Nephron progenitor cell (in vitro differentiated cells): ENCODE measurements at regions not wholly inside any gene's neighbourhood (a gene's known extent, or its start where the extent isn't known, plus 50 kb on each side); places are given as distances from the start of the nearest gene placed in this dataset.

Experiments
- DNase-seq: peaks from one replicate; pipeline ENCODE4 v3.0.0; 2021
- H3K27ac Mint-ChIP-seq: 2 replicates; pipeline ENCODE4 v1.8.0; 2021; ENCODE audit warnings: mild to moderate bottlenecking, moderate library complexity, mixed read lengths
- H3K27me3 Mint-ChIP-seq: 2 replicates; pipeline ENCODE4 v1.8.0; 2021; ENCODE audit warnings: mild to moderate bottlenecking, low read depth, mixed read lengths; ENCODE audit not compliant: poor library complexity
- H3K36me3 Mint-ChIP-seq: 2 replicates; pipeline ENCODE4 v1.8.0; 2021; ENCODE audit warnings: low read depth, mixed read lengths
- H3K4me1 Mint-ChIP-seq: 2 replicates; pipeline ENCODE4 v1.8.0; 2021; ENCODE audit warnings: mixed read lengths
- H3K4me3 Mint-ChIP-seq: 2 replicates; pipeline ENCODE4 v1.8.0; 2021; ENCODE audit warnings: mild to moderate bottlenecking, moderate library complexity, mixed read lengths
- H3K9me3 Mint-ChIP-seq: 2 replicates; pipeline ENCODE4 v1.8.0; 2021; ENCODE audit warnings: mild to moderate bottlenecking, moderate library complexity, mixed read lengths
- CTCF ChIP-seq: fragments of 200-600 bp; sonication (generic); IDR thresholded peaks from 2 replicates; pipeline ENCODE4 v1.5.0; 2021; ENCODE audit warnings: antibody characterized with exemption

- Mint-ChIP-seq H3K36me3 (no peaks in the 10 kb centered on the region), H3K27me3 (no peaks in the 10 kb centered on the region), H3K27ac (peak overlapping the region; percentile 40), H3K9me3 (no peaks in the 10 kb centered on the region), H3K4me1 (peaks cover 19% of the 10 kb centered on the region), H3K4me3 (no peak overlapping the region)
- no peak for DNase-seq
- no peak for TF ChIP-seq CTCF
Observed at GRCh38 chr3:55320928-55321327, 166.2 kb downstream of the WNT5A start.

- Mint-ChIP-seq H3K9me3 (peaks cover 4% of the 10 kb centered on the region), H3K27ac (no peak overlapping the region), H3K4me3 (no peak overlapping the region), H3K4me1 (peaks cover 37% of the 10 kb centered on the region), H3K27me3 (no peaks in the 10 kb centered on the region), H3K36me3 (no peaks in the 10 kb centered on the region)
- no peak for TF ChIP-seq CTCF
- no peak for DNase-seq
Observed at GRCh38 chr3:55315396-55315795, 171.7 kb downstream of the WNT5A start.

GRCh38 chr3:55313666-55314065 lies 173.4 kb downstream of the WNT5A start:
- Mint-ChIP-seq H3K9me3 (peaks cover 8% of the 10 kb centered on the region), H3K27ac (peak overlapping the region; percentile 24), H3K4me1 (peaks cover 25% of the 10 kb centered on the region), H3K27me3 (peaks cover 3% of the 10 kb centered on the region), H3K36me3 (no peaks in the 10 kb centered on the region), H3K4me3 (no peak overlapping the region)
- TF ChIP-seq CTCF, result no peak
- DNase-seq, result no peak

GRCh38 chr3:55309336-55309735 lies 177.8 kb downstream of the WNT5A start:
- peaks cover 14% of the 10 kb centered on the region for H3K4me1 Mint-ChIP-seq
- H3K27me3 Mint-ChIP-seq, result peaks cover 7% of the 10 kb centered on the region
- no peaks in the 10 kb centered on the region for H3K36me3 Mint-ChIP-seq
- peaks cover 8% of the 10 kb centered on the region for H3K9me3 Mint-ChIP-seq
- H3K4me3 Mint-ChIP-seq, result no peak overlapping the region
- TF ChIP-seq CTCF, result no peak
- DNase-seq, result no peak
- H3K27ac Mint-ChIP-seq, result no peak overlapping the region

- H3K27ac Mint-ChIP-seq, result no peak overlapping the region
- H3K9me3 Mint-ChIP-seq, result peaks cover 8% of the 10 kb centered on the region
- H3K4me3 Mint-ChIP-seq, result no peak overlapping the region
- DNase-seq, result no peak
- no peaks in the 10 kb centered on the region for H3K36me3 Mint-ChIP-seq
- no peaks in the 10 kb centered on the region for H3K4me1 Mint-ChIP-seq
- TF ChIP-seq CTCF, result no peak
- peaks cover 7% of the 10 kb centered on the region for H3K27me3 Mint-ChIP-seq
Observed at GRCh38 chr3:55307622-55308021, 179.5 kb downstream of the WNT5A start.

GRCh38 chr3:55305696-55306485 lies 181.2 kb downstream of the WNT5A start:
- H3K36me3 Mint-ChIP-seq, result no peaks in the 10 kb centered on the region
- H3K4me3 Mint-ChIP-seq, result no peak overlapping the region
- H3K4me1 Mint-ChIP-seq, result no peaks in the 10 kb centered on the region
- H3K27ac Mint-ChIP-seq, result no peak overlapping the region
- DNase-seq, result no peak
- H3K9me3 Mint-ChIP-seq, result peaks cover 9% of the 10 kb centered on the region
- TF ChIP-seq CTCF, result no peak
- peaks cover 7% of the 10 kb centered on the region for H3K27me3 Mint-ChIP-seq
